CD4-positive, CD25-positive, alpha-beta regulatory T cell (primary cell): ENCODE measurements at regions not wholly inside any gene's neighbourhood (a gene's known extent, or its start where the extent isn't known, plus 50 kb on each side); places are given as distances from the start of the nearest gene placed in this dataset.

ENCODE experiments used
- ATAC-seq, 2 donors: fragments of 150-1000 bp; cut with Tn5 transposase; one replicate each; pipeline ENCODE4 v1.10.0; 2021; ENCODE audit warnings: low read depth in 2 of 2, moderate number of reproducible peaks in 2 of 2, moderate library complexity in 1 of 2
- DNase-seq, 3 donors: peaks; one replicate each; pipeline versions ENCODE4 v3.0.0 to v3.0.0-alpha.2; 2012 to 2022; ENCODE audit warnings: mixed read lengths in 1 of 3
- H3K27ac ChIP-seq: one replicate; pipeline ENCODE4 v1.7.0; 2013; ENCODE audit warnings: mild to moderate bottlenecking, low read length; ENCODE audit not compliant: insufficient read depth, poor library complexity, severe bottlenecking
- H3K27me3 ChIP-seq: one replicate; pipeline ENCODE4 v1.7.0; 2013; ENCODE audit warnings: low read length; ENCODE audit not compliant: control insufficient read depth, insufficient read depth
- H3K36me3 ChIP-seq: one replicate; pipeline ENCODE4 v1.7.0; 2013; ENCODE audit warnings: mild to moderate bottlenecking, low read length, moderate library complexity; ENCODE audit not compliant: control insufficient read depth, insufficient read depth
- H3K4me1 ChIP-seq: 2 replicates; pipeline ENCODE4 v1.7.0; 2013; ENCODE audit warnings: mild to moderate bottlenecking, low read length; ENCODE audit not compliant: insufficient read depth, control insufficient read depth, poor library complexity, severe bottlenecking
- H3K4me3 ChIP-seq: one replicate; pipeline ENCODE4 v1.7.0; 2013; ENCODE audit warnings: low read depth, mild to moderate bottlenecking, low read length, moderate library complexity
- H3K9me3 ChIP-seq, 2 experiments: 1 replicate in 1 of 2; 2 replicates in 1 of 2; pipeline ENCODE4 v1.7.0; 2013; ENCODE audit warnings: low read length in 2 of 2, mild to moderate bottlenecking in 1 of 2, moderate library complexity in 1 of 2; ENCODE audit not compliant: control insufficient read depth in 2 of 2
- H3K27ac Mint-ChIP-seq, 3 donors: one replicate each; pipeline ENCODE4 v1.8.0; 2020 to 2022; ENCODE audit warnings: mild to moderate bottlenecking in 3 of 3, mixed read lengths in 3 of 3, moderate library complexity in 2 of 3
- H3K27me3 Mint-ChIP-seq: one replicate; pipeline ENCODE4 v1.8.0; 2022; ENCODE audit warnings: mild to moderate bottlenecking, mixed read lengths
- H3K36me3 Mint-ChIP-seq: one replicate; pipeline ENCODE4 v1.8.0; 2020; ENCODE audit warnings: mixed read lengths
- H3K4me1 Mint-ChIP-seq, 4 donors: one replicate each; pipeline ENCODE4 v1.8.0; 2020 to 2022; ENCODE audit warnings: mixed read lengths in 4 of 4, mild to moderate bottlenecking in 1 of 4
- H3K4me3 Mint-ChIP-seq, 4 donors: one replicate each; pipeline ENCODE4 v1.8.0; 2020 to 2022; ENCODE audit warnings: mild to moderate bottlenecking in 4 of 4, mixed read lengths in 4 of 4, moderate library complexity in 3 of 4
- H3K9me3 Mint-ChIP-seq, 7 donors: one replicate each; pipeline ENCODE4 v1.8.0; 2020 to 2022; ENCODE audit warnings: mixed read lengths in 7 of 7, mild to moderate bottlenecking in 3 of 7, moderate library complexity in 2 of 7

DNA sequence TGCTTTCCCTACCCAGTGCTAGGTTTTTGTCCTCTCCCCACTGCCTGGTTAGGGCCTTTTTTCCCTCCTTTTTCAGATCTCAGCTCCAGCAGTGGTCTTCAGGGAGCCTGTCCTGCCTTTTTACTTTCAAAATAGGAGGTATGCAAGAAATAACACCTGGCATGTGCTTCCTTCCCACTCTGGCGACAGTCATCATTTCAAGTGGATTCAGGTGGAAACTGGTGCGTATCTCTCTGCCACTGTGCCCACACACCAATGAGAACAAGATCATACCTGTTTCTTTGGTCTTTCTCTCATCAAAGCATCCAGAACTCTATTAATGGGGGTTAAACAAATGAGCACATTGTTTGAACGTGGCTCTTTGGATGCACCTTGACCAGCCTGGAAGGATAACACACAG is 95.7 kb upstream of the GGTLC1 start:
- DNase-seq (no peak), ATAC-seq (no peak)
- no peak overlapping the region for H3K4me3 ChIP-seq
- H3K36me3 Mint-ChIP-seq: no peaks in the 10 kb centered on the region
- no peaks in the 10 kb centered on the region for H3K36me3 ChIP-seq
- no peak overlapping the region for H3K4me3 Mint-ChIP-seq
- H3K4me1 Mint-ChIP-seq: no peaks in the 10 kb centered on the region
- no peaks in the 10 kb centered on the region for H3K9me3 Mint-ChIP-seq
- no peaks in the 10 kb centered on the region for H3K4me1 ChIP-seq
- H3K9me3 ChIP-seq: no peaks in the 10 kb centered on the region
- H3K27ac Mint-ChIP-seq: no peak overlapping the region
- no peaks in the 10 kb centered on the region for H3K27me3 Mint-ChIP-seq
- no peaks in the 10 kb centered on the region for H3K27me3 ChIP-seq
- no peak overlapping the region for H3K27ac ChIP-seq

DNA sequence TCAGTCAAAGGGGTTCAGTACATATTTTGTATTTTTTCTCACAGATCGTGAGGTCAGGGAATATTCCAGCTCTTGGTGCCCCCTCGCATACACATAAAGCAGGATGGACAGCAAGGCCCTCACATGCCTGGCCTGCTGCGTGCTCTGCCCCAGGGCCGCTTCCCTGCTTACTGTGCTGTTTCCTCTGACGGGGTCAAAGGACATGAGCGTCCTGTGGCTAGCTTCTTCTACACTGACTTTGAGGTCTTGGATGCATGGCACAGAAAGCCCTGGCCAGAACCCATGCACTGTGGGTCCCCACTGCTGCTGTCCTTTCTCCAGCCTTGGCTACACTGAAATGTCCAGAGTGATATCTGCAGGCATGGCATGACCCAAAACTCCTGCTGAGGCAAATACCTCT is 92.5 kb upstream of the GGTLC1 start:
- Mint-ChIP-seq H3K4me3 (no peak overlapping the region), H3K27ac (no peak overlapping the region), H3K36me3 (no peaks in the 10 kb centered on the region), H3K4me1 (no peaks in the 10 kb centered on the region), H3K9me3 (no peaks in the 10 kb centered on the region), H3K27me3 (no peaks in the 10 kb centered on the region)
- H3K27me3 ChIP-seq: no peaks in the 10 kb centered on the region
- H3K4me1 ChIP-seq: no peaks in the 10 kb centered on the region
- no peak overlapping the region for H3K27ac ChIP-seq
- H3K4me3 ChIP-seq: no peak overlapping the region
- H3K36me3 ChIP-seq: no peaks in the 10 kb centered on the region
- no peaks in the 10 kb centered on the region for H3K9me3 ChIP-seq
- ATAC-seq (no peak), DNase-seq (no peak)

DNA sequence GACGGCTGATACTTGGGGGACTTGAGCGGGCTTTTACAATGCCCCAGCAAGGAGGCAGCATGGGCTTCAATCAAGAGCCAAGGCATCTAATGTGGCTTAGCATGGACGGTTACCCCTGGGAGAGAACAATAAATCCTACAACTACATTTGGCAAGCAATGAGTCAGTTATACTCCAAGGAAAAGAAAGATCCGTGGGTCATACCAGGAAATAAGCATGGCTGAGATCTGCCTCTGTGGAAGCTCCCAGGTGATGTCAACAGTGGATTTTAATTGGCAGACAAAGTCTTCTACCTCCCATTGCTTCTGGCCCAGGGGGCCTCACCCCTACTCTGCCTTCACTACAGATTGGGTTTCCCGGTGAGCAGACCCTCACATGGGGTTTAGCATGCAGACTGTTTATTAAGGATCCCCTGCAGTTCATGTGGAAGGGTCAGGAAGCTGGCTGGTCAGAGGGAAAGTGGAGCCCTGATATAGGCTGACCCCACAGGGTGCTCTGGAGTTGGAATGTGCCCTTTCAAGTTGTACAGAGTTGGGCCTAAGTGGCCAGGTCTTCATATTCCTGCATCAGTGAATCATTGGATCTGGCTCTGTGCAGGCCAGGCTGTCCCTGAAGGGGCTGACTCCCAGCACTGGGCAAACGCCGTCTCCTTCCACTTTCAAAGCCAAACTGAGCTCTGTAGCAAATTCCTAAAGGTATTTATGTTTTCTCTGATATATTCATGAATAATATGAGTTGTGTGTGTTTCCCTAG is 91.3 kb upstream of the GGTLC1 start:
- Mint-ChIP-seq H3K4me3 (no peak overlapping the region), H3K9me3 (peaks cover 0 to 2% (median 0%) of the 10 kb centered on the region in 7 donors), H3K36me3 (no peaks in the 10 kb centered on the region), H3K27ac (no peak overlapping the region), H3K27me3 (no peaks in the 10 kb centered on the region), H3K4me1 (no peaks in the 10 kb centered on the region)
- Histone ChIP-seq H3K4me3 (no peak overlapping the region), H3K4me1 (no peaks in the 10 kb centered on the region), H3K27me3 (no peaks in the 10 kb centered on the region), H3K27ac (no peak overlapping the region), H3K9me3 (no peaks in the 10 kb centered on the region), H3K36me3 (no peaks in the 10 kb centered on the region)
- ATAC-seq: no peak
- no peak for DNase-seq

DNA sequence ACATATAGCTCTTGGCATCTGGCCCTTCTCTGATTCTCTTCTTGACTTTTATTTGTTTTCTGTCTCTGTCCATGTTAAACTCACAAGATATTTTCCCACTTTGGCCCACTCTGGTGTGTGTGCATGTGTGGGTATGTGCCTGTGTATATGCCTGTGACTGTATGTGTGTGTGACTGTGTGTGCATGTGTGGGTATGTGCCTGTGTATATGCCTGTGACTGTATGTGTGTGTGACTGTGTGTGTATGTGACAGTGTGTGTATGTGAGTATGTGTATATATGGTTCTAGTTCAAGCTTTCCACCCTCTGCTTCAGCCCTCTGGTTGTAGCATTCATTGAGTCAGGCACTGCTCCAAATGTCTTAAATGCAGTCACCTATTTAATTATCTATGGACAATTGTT is 88.6 kb upstream of the GGTLC1 start:
- Mint-ChIP-seq H3K27ac (no peak overlapping the region), H3K4me1 (no peaks in the 10 kb centered on the region), H3K36me3 (no peaks in the 10 kb centered on the region), H3K9me3 (peaks cover 0 to 3% (median 0%) of the 10 kb centered on the region in 7 donors), H3K4me3 (no peak overlapping the region), H3K27me3 (no peaks in the 10 kb centered on the region)
- no peak for ATAC-seq
- Histone ChIP-seq H3K9me3 (no peaks in the 10 kb centered on the region), H3K36me3 (no peaks in the 10 kb centered on the region), H3K4me1 (no peaks in the 10 kb centered on the region), H3K27me3 (no peaks in the 10 kb centered on the region), H3K4me3 (no peak overlapping the region), H3K27ac (no peak overlapping the region)
- DNase-seq: no peak

DNA sequence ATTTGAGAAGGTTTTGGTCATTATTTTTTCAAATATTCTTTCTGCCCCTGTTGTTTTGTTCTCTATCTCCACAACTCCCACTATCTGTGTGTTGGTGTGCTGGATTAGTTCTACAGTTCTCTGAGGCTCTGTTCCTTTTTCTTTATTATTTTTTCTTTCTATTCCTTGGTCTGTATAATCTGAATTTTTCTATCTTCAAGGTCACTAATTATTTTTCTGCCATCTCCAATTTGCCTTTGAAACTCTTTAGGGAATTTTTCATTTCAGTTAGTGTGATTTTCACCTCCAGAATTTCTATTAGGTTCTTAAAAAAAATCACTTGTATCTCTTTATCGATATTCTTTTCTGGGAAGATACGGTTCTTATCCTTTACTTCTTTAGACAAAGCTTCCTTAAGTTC is 82.1 kb upstream of the GGTLC1 start:
- no peak for ATAC-seq
- H3K4me3 Mint-ChIP-seq: no peak overlapping the region
- H3K4me3 ChIP-seq: no peak overlapping the region

DNA sequence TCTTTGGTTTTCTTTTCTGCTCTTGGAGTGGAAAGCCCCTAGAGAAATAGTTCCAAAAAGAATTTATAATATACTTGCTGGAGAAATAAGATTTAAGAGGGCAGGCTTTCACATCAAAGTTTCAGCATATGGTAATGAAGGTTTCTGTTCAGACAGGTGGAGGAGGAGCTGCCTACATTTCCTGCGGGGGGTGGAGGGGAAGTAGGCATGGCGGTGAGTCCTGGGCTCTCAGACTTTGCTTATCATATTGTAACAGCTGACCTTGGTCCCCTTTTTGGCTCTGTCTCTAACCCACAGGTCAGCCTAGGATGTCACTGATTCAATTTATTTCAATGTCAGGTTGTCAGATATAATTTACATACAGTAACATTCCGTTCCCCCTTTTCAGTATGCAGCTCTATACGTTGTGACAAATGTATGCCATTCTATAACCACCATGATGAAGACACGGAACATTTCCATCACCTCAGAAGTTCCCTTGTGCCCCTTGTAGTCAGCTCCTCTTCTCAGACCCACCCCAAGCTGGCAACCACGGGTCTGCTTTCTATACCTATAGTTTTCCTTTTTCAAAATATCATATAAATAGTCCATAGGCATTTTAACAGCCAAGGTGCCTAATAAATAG is 77.6 kb upstream of the GGTLC1 start:
- ATAC-seq: peak; percentile 65 to 81
- Histone ChIP-seq H3K36me3 (no peaks in the 10 kb centered on the region), H3K9me3 (peaks cover 0 to under 1% of the 10 kb centered on the region in 2 experiments), H3K27ac (no peak overlapping the region), H3K4me1 (no peaks in the 10 kb centered on the region), H3K27me3 (no peaks in the 10 kb centered on the region), H3K4me3 (peak overlapping the region; percentile 58)
- Mint-ChIP-seq H3K4me3 (peak overlapping the region; percentile 29 to 83 (median 71)), H3K36me3 (no peaks in the 10 kb centered on the region), H3K4me1 (peaks cover 5 to 15% (median 10%) of the 10 kb centered on the region in 4 donors), H3K27ac (peak overlapping the region; percentile 21 to 55 (median 54)), H3K27me3 (peaks cover 11% of the 10 kb centered on the region), H3K9me3 (peaks cover 0 to 12% (median 2%) of the 10 kb centered on the region in 7 donors)
- DNase-seq: peak in 2 of 3 donors; percentile 37 to 56

More for the DNA sequence above, 82.1 kb upstream of the GGTLC1 start:
- H3K27me3 ChIP-seq: no peaks in the 10 kb centered on the region
- no peak overlapping the region for H3K27ac ChIP-seq
- no peak for DNase-seq
- Mint-ChIP-seq H3K27me3 (peaks cover 11% of the 10 kb centered on the region), H3K4me1 (peaks cover 5 to 10% (median 8%) of the 10 kb centered on the region in 4 donors), H3K27ac (no peak overlapping the region), H3K36me3 (no peaks in the 10 kb centered on the region), H3K9me3 (peaks cover 0 to 18% (median 5%) of the 10 kb centered on the region in 7 donors)
- H3K36me3 ChIP-seq: no peaks in the 10 kb centered on the region
- peaks cover 0 to 4% of the 10 kb centered on the region in 2 experiments for H3K9me3 ChIP-seq
- H3K4me1 ChIP-seq: no peaks in the 10 kb centered on the region

DNA sequence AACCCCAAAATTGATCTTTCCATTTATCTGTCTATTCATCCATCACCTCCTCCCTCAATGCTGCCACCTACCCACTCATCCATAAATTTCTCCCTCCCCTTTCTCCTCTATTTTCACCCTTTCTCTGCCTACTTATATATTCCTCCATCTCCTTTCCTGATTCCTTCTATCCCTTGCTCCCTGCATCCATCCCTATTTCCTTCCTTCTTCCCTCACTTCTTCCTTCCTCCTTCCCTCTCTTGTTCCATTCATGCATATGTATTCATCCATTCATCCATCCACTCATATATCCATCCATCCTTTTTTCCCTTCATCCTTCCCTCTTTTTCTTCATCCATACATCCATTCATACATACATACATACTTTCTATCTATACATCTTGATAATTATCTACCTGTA is 76.3 kb upstream of the GGTLC1 start:
- Histone ChIP-seq H3K27ac (no peak overlapping the region), H3K36me3 (no peaks in the 10 kb centered on the region), H3K9me3 (no peaks in the 10 kb centered on the region), H3K4me1 (no peaks in the 10 kb centered on the region), H3K4me3 (no peak overlapping the region), H3K27me3 (no peaks in the 10 kb centered on the region)
- no peak overlapping the region for H3K27ac Mint-ChIP-seq
- DNase-seq (no peak), ATAC-seq (no peak)
- H3K4me1 Mint-ChIP-seq: peaks cover 5 to 15% (median 10%) of the 10 kb centered on the region in 4 donors
- peaks cover 11% of the 10 kb centered on the region for H3K27me3 Mint-ChIP-seq
- H3K4me3 Mint-ChIP-seq: no peak overlapping the region
- H3K36me3 Mint-ChIP-seq: no peaks in the 10 kb centered on the region
- H3K9me3 Mint-ChIP-seq: peaks cover 0 to 3% (median 0%) of the 10 kb centered on the region in 7 donors

DNA sequence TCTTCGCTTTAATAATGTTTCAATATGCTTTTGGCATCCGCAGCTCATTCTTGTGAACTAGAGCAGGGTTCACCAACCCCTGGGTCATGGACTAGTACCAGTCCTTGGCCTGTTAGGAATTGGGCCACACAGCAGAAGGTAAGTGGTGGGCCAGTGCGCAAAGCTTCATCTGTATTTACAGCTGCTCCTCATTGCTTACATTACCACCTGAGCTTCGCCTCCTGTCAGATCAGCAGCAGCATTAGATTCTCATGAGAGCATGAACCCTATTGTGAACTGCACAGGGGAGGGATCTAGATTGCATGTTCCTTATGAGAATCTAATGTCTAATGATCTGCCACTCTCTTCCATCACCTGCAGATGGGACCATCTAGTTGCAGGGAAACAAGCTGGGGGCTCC is 75.5 kb upstream of the GGTLC1 start:
- no peak overlapping the region for H3K4me3 ChIP-seq
- no peaks in the 10 kb centered on the region for H3K4me1 ChIP-seq
- no peaks in the 10 kb centered on the region for H3K9me3 ChIP-seq
- no peaks in the 10 kb centered on the region for H3K9me3 Mint-ChIP-seq
- H3K27ac ChIP-seq: no peak overlapping the region
- H3K4me3 Mint-ChIP-seq: no peak overlapping the region
- H3K27ac Mint-ChIP-seq: no peak overlapping the region
- no peak for ATAC-seq
- H3K27me3 Mint-ChIP-seq: peaks cover 11% of the 10 kb centered on the region
- no peaks in the 10 kb centered on the region for H3K36me3 Mint-ChIP-seq
- no peak for DNase-seq
- no peaks in the 10 kb centered on the region for H3K27me3 ChIP-seq
- H3K4me1 Mint-ChIP-seq: peaks cover 5 to 15% (median 10%) of the 10 kb centered on the region in 4 donors
- H3K36me3 ChIP-seq: no peaks in the 10 kb centered on the region
